HG03280 (cell line): ENCODE measurements at regions not wholly inside any gene's neighbourhood (a gene's known extent, or its start where the extent isn't known, plus 50 kb on each side); places are given as distances from the start of the nearest gene placed in this dataset.
"Not testable (repeated sequence)": the region's sequence is repeated elsewhere in the genome, so short reads cannot be mapped to it uniquely, and the experiment has no call there.

Source experiments
- ATAC-seq: cut with Tn5 transposase; IDR thresholded peaks from one replicate; pipeline ENCODE4 v1.9.1; 2021; ENCODE audit warnings: mild to moderate bottlenecking, moderate library complexity; ENCODE audit not compliant: unreplicated experiment

- ATAC-seq: no peak
Measured at GRCh38 chr5:39541920-39542319, 117.1 kb upstream of the DAB2 start.

DNA sequence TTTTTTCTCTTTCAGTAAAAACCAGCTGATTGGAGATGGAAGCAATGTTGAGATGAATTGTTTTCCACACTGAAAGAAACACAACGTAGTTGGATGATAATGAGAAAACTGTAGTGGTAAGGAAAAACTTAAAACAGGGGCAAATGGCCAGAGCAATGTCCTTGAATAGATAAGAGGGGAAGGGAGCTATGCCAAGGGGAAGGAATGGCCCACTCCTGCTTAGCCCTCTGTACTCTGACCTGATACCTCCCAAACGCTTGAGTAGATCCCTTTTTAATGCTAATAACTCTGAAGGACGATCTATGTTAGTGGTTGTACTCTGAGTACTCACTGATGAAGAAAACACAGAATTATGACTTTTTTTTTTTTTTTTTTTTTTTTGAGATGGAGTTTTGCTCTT is 114.7 kb upstream of the DAB2 start:
- no peak for ATAC-seq

- ATAC-seq: no peak
Measured at GRCh38 chr5:39534690-39535089, 109.9 kb upstream of the DAB2 start.

GRCh38 chr5:39533749-39534148 is 109.0 kb upstream of the DAB2 start:
- no peak for ATAC-seq

DNA sequence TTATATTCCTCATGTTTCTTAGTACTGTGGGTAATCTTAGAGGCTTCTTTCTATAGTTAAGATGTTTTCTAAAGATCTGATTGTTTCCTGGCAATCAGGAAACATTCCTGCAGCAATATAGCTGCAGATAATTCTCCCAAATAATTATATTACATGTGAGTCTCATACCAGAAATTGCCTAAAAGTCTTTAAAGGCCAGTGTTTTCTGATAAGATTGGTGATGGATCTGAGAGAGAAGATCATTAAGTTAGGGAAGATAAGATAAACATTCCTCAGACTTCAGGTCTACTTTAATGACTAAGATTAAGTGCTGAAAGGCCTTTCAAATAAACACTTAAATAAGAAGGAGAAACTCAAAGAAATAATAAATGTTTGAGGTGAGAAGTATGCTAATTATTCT is 107.7 kb upstream of the DAB2 start:
- no peak for ATAC-seq

- no peak for ATAC-seq
Measured at GRCh38 chr5:39531306-39531705, 106.5 kb upstream of the DAB2 start.

GRCh38 chr5:39526914-39527477 is 102.2 kb upstream of the DAB2 start:
- ATAC-seq: no peak

GRCh38 chr5:39525781-39526180 is 101.0 kb upstream of the DAB2 start:
- not testable (repeated sequence) for ATAC-seq

DNA sequence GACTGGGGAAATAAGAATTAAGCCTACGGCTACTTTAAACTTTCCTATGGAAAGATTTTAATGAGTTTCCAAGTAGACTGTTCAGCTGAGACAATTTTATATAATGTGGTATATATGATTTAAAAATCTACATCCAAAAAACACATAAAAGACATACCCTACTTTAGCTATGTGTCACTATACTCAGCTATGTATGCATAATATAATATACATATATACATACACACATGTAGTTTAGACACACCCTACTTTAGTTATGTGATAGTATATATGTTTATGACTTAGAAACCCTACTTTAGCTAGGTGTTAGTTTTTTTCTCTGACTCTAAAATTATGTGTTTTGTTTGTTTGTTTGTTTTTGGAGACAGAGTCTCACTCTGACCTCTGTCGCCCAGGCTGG is 100.5 kb upstream of the DAB2 start:
- ATAC-seq: no peak

GRCh38 chr5:39523821-39524220 is 99.0 kb upstream of the DAB2 start:
- ATAC-seq: no peak

GRCh38 chr5:39521940-39522590 is 97.3 kb upstream of the DAB2 start:
- ATAC-seq: no peak

DNA sequence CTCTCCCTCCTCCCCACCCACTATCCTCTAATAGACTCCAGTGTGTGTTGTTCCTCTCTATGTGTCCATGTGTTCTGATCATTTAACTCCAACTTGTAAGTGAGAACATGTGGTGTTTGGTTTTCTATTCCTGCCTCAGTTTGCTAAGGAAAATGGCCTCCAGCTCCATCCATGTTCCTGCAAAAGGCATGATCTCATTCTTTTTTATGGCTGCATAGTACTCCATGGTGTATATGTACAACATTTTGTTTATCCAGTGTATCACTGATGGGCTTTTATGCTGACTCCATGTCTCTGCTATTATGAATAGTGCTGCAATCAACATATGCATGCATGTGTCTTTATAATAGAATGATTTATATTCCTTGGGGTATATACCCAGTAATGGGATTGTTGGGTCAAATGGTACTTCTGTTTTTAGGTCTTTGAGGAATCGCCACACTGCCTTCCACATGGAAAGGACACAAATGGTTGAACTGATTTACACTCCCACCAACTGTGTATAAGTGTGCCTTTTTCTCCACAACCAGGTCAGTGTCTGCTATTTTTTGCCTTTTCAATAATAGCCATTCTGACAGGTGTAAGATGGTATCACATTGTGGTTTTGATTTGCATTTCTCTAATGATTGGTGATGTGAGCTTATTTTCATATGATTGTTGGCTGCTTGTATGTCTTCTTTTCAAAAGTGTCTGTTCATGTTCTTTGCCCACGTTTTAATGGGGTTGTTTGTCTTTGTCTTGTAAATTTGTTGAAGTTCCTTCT is 96.5 kb upstream of the DAB2 start:
- no peak for ATAC-seq

GRCh38 chr5:39520232-39520572 is 95.4 kb upstream of the DAB2 start:
- ATAC-seq: no peak

- ATAC-seq: no peak
Measured at GRCh38 chr5:39519566-39520231, 94.9 kb upstream of the DAB2 start.

DNA sequence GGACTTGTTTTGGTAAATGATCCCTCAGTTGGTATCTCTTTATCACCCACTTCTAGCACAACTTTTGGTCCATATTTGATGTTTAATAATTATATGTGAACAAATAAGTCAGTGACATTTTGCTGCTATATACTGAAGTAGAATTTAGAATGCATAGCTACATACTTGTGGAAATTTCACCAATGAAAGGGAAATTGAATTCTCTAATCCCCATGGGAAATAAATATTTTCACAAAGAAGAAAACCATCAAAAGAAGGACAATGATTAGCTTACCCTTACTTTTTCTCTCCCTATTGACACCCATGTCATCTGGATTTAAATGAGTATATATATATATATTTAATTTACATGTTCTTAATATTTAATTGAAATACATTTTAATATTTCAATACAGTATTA is 94.3 kb upstream of the DAB2 start:
- no peak for ATAC-seq

DNA sequence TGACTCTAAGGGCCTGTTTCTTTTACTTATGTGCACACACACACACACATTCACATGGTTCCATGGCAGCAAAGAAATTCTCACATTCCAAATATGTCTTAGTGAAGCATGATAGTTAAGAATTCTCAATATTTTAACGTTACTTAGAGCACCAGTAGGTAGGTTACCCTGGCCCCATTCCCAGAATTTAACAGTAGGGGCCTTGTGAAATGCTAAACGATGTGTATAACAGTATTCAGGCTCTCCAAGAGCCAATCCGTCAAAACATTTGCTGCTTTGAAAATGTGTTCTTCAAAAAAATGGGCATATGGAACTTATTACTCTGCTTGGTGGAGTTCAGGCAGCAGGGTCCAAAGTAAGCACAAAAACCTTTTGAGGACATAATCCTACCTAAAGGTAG is 93.7 kb upstream of the DAB2 start:
- no peak for ATAC-seq

- ATAC-seq: no peak
Measured at GRCh38 chr5:39517800-39518199, 93.0 kb upstream of the DAB2 start.

GRCh38 chr5:39515881-39516280 is 91.1 kb upstream of the DAB2 start:
- ATAC-seq: no peak

DNA sequence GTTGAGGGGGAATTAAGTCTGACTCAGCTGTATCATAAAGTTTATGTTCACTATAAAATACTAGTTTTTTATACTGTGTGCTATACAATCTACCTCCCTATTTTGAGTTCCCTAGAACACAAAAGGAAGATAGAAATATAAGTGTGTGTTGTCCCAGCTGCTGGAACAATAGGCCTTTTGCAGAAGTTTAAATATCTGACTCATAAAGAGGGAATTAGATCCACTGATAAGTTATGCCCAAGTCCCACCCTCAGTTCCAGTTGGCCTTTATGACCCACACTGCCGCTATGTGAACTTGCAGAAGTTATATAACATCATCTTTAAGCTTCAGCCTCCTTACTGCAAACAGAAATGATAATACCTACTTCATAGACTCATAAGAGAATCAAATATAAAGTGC is 88.5 kb upstream of the DAB2 start:
- no peak for ATAC-seq

DNA sequence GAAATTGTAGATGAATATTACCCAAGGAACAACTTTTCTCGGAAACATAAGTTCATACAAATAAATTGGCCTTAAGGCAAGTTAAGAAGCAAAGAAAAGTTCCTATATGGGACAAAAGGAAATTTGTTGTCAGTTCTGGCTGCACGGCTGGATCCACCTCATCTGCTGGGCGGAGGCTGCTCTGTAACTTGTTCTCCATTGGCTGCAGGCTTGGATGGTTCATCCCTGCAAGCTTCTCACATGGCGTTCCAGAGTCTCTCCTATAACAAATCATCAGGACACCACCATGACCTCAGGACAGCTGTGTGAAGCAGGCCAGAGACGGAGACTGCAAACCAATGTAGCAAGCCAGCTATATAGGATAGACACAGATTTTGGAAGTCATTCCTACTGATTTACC is 81.4 kb upstream of the DAB2 start:
- no peak for ATAC-seq

- ATAC-seq: no peak
Measured at GRCh38 chr5:39505791-39506190, 81.0 kb upstream of the DAB2 start.

- no peak for ATAC-seq
Measured at GRCh38 chr5:39505363-39505762, 80.6 kb upstream of the DAB2 start.
